A673 (cell line): ENCODE measurements at regions not wholly inside any gene's neighbourhood (a gene's known extent, or its start where the extent isn't known, plus 50 kb on each side); places are given as distances from the start of the nearest gene placed in this dataset.

ENCODE experiments used
- EZH2 ChIP-seq: fragments of 200-600 bp; sonication (generic); IDR thresholded peaks from 2 replicates; pipeline ENCODE4 v1.6.1; 2017; ENCODE audit warnings: borderline replicate concordance, low read depth, mild to moderate bottlenecking, mixed read lengths, antibody characterized with exemption, low read length; ENCODE audit not compliant: poor library complexity, severe bottlenecking
- TF ChIP-seq, protein P1 (sequence below): fragments of 300-800, 200-600 bp; sonication (generic); conservative IDR thresholded peaks from 2 replicates; pipeline ENCODE4 v1.5.1; 2017; ENCODE audit warnings: low read depth, mild to moderate bottlenecking, antibody characterized with exemption, low read length, moderate library complexity, mixed read lengths

DNA sequence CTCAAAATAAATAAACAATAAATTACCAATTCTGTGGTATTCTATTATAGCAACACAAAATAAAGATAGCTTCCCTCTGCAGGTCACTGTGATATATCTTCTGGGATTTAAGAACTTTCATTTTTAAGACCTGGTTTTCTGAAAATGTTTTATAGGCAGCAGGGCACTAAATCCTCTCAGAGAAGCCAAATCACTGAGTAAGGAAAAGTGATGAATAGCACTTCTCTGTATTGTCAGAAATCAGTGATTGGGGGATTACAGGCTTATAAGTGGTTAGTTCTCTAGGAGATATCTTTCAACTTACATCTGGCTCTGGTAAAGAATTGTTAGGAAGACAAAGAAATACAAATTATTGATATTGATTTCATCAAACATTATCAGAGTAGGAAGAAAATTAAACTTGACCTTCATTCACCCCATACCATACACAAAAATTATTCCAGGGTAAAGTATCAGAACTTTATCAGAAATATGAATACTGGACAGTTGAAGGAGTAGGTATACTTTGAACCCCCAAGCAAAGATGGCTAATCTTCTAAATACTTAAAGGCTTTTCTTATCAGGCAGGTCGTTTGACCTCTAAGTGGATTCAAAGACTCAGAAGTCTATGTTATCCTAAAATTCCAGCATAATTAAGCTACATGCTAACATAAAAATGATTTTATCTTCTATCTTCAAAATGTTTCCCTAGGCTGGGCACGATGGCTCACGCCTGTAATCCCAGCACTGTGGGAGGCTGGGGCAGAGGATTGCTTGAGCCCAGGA, 81.6 kb upstream of the USP9X start:
- TF ChIP-seq, protein P1, sequence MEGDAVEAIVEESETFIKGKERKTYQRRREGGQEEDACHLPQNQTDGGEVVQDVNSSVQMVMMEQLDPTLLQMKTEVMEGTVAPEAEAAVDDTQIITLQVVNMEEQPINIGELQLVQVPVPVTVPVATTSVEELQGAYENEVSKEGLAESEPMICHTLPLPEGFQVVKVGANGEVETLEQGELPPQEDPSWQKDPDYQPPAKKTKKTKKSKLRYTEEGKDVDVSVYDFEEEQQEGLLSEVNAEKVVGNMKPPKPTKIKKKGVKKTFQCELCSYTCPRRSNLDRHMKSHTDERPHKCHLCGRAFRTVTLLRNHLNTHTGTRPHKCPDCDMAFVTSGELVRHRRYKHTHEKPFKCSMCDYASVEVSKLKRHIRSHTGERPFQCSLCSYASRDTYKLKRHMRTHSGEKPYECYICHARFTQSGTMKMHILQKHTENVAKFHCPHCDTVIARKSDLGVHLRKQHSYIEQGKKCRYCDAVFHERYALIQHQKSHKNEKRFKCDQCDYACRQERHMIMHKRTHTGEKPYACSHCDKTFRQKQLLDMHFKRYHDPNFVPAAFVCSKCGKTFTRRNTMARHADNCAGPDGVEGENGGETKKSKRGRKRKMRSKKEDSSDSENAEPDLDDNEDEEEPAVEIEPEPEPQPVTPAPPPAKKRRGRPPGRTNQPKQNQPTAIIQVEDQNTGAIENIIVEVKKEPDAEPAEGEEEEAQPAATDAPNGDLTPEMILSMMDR, result no peak
- no peak for TF ChIP-seq EZH2
